Upper lobe of right lung (tissue), 1 donor: ENCODE measurements at regions not wholly inside any gene's neighbourhood (a gene's known extent, or its start where the extent isn't known, plus 50 kb on each side); places are given as distances from the start of the nearest gene placed in this dataset.

Experiments used
- ATAC-seq: fragments of 200-7000 bp; cut with Tn5 transposase; one replicate; pipeline ENCODE4 v1.9.1; 2020; ENCODE audit warnings: mild to moderate bottlenecking, moderate library complexity
- DNase-seq: peaks from one replicate; pipeline ENCODE4 v3.0.0-alpha.2; 2020
- H3K27ac ChIP-seq: fragments of 200-600 bp; one replicate; pipeline ENCODE4 v1.8.0; 2022
- H3K27me3 ChIP-seq: fragments of 200-600 bp; one replicate; pipeline ENCODE4 v1.8.0; 2022; ENCODE audit warnings: mild to moderate bottlenecking
- H3K36me3 ChIP-seq: fragments of 200-600 bp; one replicate; pipeline ENCODE4 v1.8.0; 2022
- H3K4me1 ChIP-seq: fragments of 200-600 bp; one replicate; pipeline ENCODE4 v1.8.0; 2022
- H3K4me3 ChIP-seq: fragments of 200-600 bp; one replicate; pipeline ENCODE4 v1.8.0; 2022; ENCODE audit warnings: mild to moderate bottlenecking
- H3K9me3 ChIP-seq: fragments of 200-600 bp; one replicate; pipeline ENCODE4 v1.8.0; 2022
- CTCF ChIP-seq: fragments of 200-600 bp; IDR thresholded peaks from one replicate; pipeline ENCODE4 v1.8.0; 2022; ENCODE audit warnings: antibody characterized with exemption
- intact Hi-C: fragments of 100-400 bp; cut with DNase I; formaldehyde crosslinking; loops from one replicate; pipeline ENCODE4 v1.11.0; 2022
- donor health status: DM: no; HTN: yes; CAD: no; lungs with severe emphysema.

- H3K27me3 ChIP-seq, result no peaks in the 10 kb centered on the region
- H3K36me3 ChIP-seq, result no peaks in the 10 kb centered on the region
- TF ChIP-seq CTCF, result no peak
- ATAC-seq (no peak), DNase-seq (no peak)
- H3K27ac ChIP-seq, result no peak overlapping the region
- H3K9me3 ChIP-seq, result no peaks in the 10 kb centered on the region
- intact Hi-C loops, result no loop called here
- H3K4me3 ChIP-seq, result no peak overlapping the region
- H3K4me1 ChIP-seq, result no peaks in the 10 kb centered on the region
Observed at GRCh38 chr11:80955588-80955987, 1514.8 kb upstream of the TENM4 start.

DNA sequence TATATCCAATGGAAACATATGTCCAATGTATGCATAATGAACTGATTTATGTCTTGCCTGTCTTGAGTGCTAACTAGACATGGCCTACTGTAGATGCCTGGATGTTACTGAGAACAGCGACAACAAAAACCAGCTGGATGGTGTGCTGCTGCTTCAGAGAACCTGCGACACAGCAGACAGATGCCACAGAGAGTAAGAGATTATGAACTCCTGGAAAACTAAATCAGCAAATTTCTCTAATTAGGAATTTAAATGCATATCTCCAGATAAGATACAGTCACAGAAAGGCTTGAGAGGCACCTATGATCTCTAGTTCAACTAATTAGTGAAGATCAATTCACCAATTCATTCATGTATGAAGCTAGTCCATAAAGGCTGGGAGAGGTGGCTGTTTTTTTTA lies 1508.0 kb upstream of the TENM4 start:
- no peak for TF ChIP-seq CTCF
- ATAC-seq (no peak), DNase-seq (no peak)
- H3K27me3 ChIP-seq, result no peaks in the 10 kb centered on the region
- H3K4me3 ChIP-seq, result no peak overlapping the region
- H3K36me3 ChIP-seq, result no peaks in the 10 kb centered on the region
- no peak overlapping the region for H3K27ac ChIP-seq
- intact Hi-C loops, result no loop called here
- H3K4me1 ChIP-seq, result no peaks in the 10 kb centered on the region
- no peaks in the 10 kb centered on the region for H3K9me3 ChIP-seq

- no peaks in the 10 kb centered on the region for H3K36me3 ChIP-seq
- H3K27me3 ChIP-seq, result no peaks in the 10 kb centered on the region
- no peak for TF ChIP-seq CTCF
- H3K9me3 ChIP-seq, result no peaks in the 10 kb centered on the region
- H3K4me3 ChIP-seq, result no peak overlapping the region
- ATAC-seq, result no peak
- no peak for DNase-seq
- H3K27ac ChIP-seq, result no peak overlapping the region
- intact Hi-C loops, result no loop called here
- H3K4me1 ChIP-seq, result no peaks in the 10 kb centered on the region
Observed at GRCh38 chr11:80944758-80945157, 1503.9 kb upstream of the TENM4 start.

DNA sequence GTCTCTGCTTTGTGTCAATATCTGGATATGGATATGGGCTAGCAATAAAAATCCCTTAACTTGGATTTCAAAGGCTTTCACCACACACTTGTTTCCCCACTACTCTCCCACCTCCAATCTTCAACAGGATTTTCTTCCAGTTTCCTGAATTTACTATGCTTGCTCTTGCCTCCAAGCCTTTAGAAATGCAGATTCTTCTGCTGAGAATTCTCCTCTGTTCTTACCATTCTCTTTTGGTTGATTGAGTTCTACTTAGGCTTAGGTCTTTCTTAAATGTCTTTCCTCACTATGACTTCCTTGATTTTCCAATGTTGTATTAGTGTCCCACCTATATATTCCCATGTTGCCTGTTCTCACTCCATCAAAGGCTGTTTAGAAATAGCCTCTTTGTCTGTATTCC lies 1502.4 kb upstream of the TENM4 start:
- DNase-seq, result no peak
- H3K4me3 ChIP-seq, result no peak overlapping the region
- no peak for ATAC-seq
- no peak overlapping the region for H3K27ac ChIP-seq
- no peaks in the 10 kb centered on the region for H3K9me3 ChIP-seq
- no peaks in the 10 kb centered on the region for H3K27me3 ChIP-seq
- no peak for TF ChIP-seq CTCF
- intact Hi-C loops, result no loop called here
- no peaks in the 10 kb centered on the region for H3K36me3 ChIP-seq
- H3K4me1 ChIP-seq, result no peaks in the 10 kb centered on the region

DNA sequence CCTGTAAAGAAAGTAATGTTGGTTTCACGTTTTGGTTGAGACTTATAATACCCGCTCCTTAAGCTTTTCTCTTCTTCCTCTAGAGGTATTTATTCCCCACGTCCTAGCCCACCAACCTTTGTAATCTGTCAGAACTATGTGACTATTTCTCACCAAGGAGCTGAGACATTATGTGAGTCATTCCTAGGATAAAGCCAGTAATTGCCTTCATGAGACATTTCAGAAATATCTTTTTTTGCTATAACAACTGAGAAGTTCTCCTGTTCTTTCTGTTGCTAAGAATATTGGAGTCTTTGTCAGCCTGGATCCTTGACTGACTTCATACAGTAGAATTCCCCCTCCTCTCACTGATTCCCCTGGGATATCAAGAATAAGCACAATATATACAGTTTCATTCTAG lies 1497.0 kb upstream of the TENM4 start:
- no peak overlapping the region for H3K27ac ChIP-seq
- no peaks in the 10 kb centered on the region for H3K9me3 ChIP-seq
- no peaks in the 10 kb centered on the region for H3K27me3 ChIP-seq
- intact Hi-C loops, result no loop called here
- H3K4me3 ChIP-seq, result no peak overlapping the region
- no peak for DNase-seq
- TF ChIP-seq CTCF, result no peak
- H3K4me1 ChIP-seq, result no peaks in the 10 kb centered on the region
- no peak for ATAC-seq
- no peaks in the 10 kb centered on the region for H3K36me3 ChIP-seq

GRCh38 chr11:80930038-80930437 lies 1489.2 kb upstream of the TENM4 start:
- no peak for ATAC-seq
- Histone ChIP-seq H3K36me3 (no peaks in the 10 kb centered on the region), H3K4me3 (no peak overlapping the region), H3K27ac (no peak overlapping the region), H3K27me3 (no peaks in the 10 kb centered on the region), H3K9me3 (no peaks in the 10 kb centered on the region), H3K4me1 (no peaks in the 10 kb centered on the region)
- intact Hi-C loops, result no loop called here
- no peak for TF ChIP-seq CTCF
- no peak for DNase-seq
